ENCODE measurements at regions not wholly inside any gene's neighbourhood (a gene's known extent, or its start where the extent isn't known, plus 50 kb on each side); places are given as distances from the start of the nearest gene placed in this dataset.

GRCh38 chr14:65937079-65937959, 524.8 kb downstream of the FUT8 start:
- no peak for DNase-seq

GRCh38 chr14:65937960-65938316, 525.4 kb downstream of the FUT8 start:
- DNase-seq = no peak

- DNase-seq = no peak
These were observed 526.2 kb downstream of the FUT8 start for GRCh38 chr14:65938738-65939137.

GRCh38 chr14:65939184-65939583, 526.7 kb downstream of the FUT8 start:
- DNase-seq = no peak

- DNase-seq = peak; percentile 50
These were observed 527.7 kb downstream of the FUT8 start for GRCh38 chr14:65940056-65940735.

GRCh38 chr14:65941091-65941490, 528.6 kb downstream of the FUT8 start:
- peak; percentile 30 for DNase-seq

GRCh38 chr14:65943150-65943549, 530.6 kb downstream of the FUT8 start:
- no peak for DNase-seq

- no peak for DNase-seq
These were observed 531.4 kb downstream of the FUT8 start for GRCh38 chr14:65943916-65944410.

GRCh38 chr14:65945327-65945726, 532.8 kb downstream of the FUT8 start:
- DNase-seq = no peak

GRCh38 chr14:65946494-65946893, 534.0 kb downstream of the FUT8 start:
- DNase-seq = no peak

GRCh38 chr14:65948302-65948701, 535.8 kb downstream of the FUT8 start:
- DNase-seq = no peak

GRCh38 chr14:65949711-65950516, 536.3 kb upstream of the CCDC196 start:
- no peak for DNase-seq

- no peak for DNase-seq
These were observed 531.2 kb upstream of the CCDC196 start for GRCh38 chr14:65954942-65955341.

- DNase-seq = no peak
These were observed 528.5 kb upstream of the CCDC196 start for GRCh38 chr14:65957631-65958205.

GRCh38 chr14:65958664-65959562, 527.3 kb upstream of the CCDC196 start:
- peak; percentile 49 for DNase-seq

- DNase-seq = peak; percentile 11
These were observed 526.6 kb upstream of the CCDC196 start for GRCh38 chr14:65959563-65960024.

GRCh38 chr14:65961004-65961403, 525.2 kb upstream of the CCDC196 start:
- no peak for DNase-seq

GRCh38 chr14:65962952-65963351, 523.2 kb upstream of the CCDC196 start:
- DNase-seq = no peak

GRCh38 chr14:65964366-65964765, 521.8 kb upstream of the CCDC196 start:
- DNase-seq = no peak

- DNase-seq = no peak
These were observed 520.0 kb upstream of the CCDC196 start for GRCh38 chr14:65966188-65966587.

- no peak for DNase-seq
These were observed 513.8 kb upstream of the CCDC196 start for GRCh38 chr14:65972346-65972870.
